ENCODE measurements at regions not wholly inside any gene's neighbourhood (a gene's known extent, or its start where the extent isn't known, plus 50 kb on each side); places are given as distances from the start of the nearest gene placed in this dataset.

DNA sequence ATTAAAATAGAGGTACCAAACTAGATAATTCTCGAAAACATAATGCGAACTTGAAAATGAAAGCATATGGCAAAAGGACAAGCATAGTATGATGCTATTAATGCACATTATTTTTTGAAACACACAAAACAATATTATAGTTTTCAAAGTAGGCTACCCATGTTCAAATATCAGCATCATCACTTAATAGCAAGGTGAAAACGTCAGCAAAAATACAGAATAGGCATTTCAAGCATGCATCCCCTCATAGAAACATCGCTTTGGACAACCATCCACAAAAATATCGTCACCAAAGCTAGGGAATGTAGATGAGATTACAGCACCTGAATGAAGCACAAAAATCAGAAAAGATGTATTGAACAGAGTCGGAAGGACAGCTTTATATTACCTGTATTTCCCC, 814.5 kb upstream of the LRRC4C start:
- DNase-seq (ENCODE audit: low spot score): no peak
- in situ Hi-C loops (cut with MboI; ENCODE audit: low pct_unique_long_range_greater_than_20kb, low sequenced_read_pairs, unreplicated experiment): no loop called here
- TF ChIP-seq, protein P1, sequence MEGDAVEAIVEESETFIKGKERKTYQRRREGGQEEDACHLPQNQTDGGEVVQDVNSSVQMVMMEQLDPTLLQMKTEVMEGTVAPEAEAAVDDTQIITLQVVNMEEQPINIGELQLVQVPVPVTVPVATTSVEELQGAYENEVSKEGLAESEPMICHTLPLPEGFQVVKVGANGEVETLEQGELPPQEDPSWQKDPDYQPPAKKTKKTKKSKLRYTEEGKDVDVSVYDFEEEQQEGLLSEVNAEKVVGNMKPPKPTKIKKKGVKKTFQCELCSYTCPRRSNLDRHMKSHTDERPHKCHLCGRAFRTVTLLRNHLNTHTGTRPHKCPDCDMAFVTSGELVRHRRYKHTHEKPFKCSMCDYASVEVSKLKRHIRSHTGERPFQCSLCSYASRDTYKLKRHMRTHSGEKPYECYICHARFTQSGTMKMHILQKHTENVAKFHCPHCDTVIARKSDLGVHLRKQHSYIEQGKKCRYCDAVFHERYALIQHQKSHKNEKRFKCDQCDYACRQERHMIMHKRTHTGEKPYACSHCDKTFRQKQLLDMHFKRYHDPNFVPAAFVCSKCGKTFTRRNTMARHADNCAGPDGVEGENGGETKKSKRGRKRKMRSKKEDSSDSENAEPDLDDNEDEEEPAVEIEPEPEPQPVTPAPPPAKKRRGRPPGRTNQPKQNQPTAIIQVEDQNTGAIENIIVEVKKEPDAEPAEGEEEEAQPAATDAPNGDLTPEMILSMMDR (IDR thresholded peaks at IDR 0.05; ENCODE audit: extremely low read depth, insufficient read depth, missing control alignments): no peak

DNA sequence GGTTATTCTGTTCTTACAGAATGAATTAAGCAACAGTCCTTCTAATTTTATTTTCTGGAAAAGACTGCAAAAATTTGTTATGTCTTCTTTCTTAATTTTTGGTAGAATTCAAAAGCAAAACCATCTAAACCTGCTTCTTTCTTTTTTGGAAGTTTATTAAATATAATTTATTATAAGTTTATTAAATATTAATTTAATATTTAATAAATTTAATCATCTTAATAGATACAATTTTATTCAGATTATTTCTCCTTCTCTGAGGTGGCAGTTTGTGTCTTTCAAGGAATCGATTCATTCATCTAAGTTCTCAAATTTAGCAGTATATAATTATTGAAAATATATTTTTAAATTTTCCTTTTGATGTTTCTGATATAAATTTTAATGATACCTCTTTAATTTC, 837.5 kb upstream of the LRRC4C start:
- in situ Hi-C loops (cut with MboI; ENCODE audit: low pct_unique_long_range_greater_than_20kb, low sequenced_read_pairs, unreplicated experiment): no loop called here
- TF ChIP-seq, protein P1 (IDR thresholded peaks at IDR 0.05; ENCODE audit: extremely low read depth, insufficient read depth, missing control alignments): no peak

DNA sequence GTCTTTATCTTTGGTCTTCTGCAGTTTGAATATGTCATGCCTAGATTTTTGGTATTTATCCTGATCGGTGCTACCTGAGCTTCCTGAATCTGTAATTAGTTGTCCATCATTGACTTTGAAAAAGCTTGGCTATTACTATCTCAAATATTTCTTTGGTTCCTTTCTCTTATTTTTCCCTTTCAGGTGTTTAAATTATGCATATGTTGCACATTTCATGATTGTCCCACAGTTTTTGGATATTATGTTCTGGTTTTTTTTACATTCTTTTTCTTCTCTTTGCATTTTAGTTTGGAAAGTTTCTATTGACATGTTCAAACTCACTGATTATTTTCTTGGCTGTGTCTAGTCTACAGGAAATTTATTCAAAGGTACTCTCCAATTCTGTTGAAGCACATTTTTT, 840.3 kb upstream of the LRRC4C start:
- in situ Hi-C loops (cut with MboI; ENCODE audit: low pct_unique_long_range_greater_than_20kb, low sequenced_read_pairs, unreplicated experiment): no loop called here
- TF ChIP-seq, protein P1 (IDR thresholded peaks at IDR 0.05; ENCODE audit: extremely low read depth, insufficient read depth, missing control alignments): no peak
- no peak for DNase-seq (ENCODE audit: low spot score)

More for the DNA sequence above, 837.5 kb upstream of the LRRC4C start:
- DNase-seq (ENCODE audit: low spot score): no peak

DNA sequence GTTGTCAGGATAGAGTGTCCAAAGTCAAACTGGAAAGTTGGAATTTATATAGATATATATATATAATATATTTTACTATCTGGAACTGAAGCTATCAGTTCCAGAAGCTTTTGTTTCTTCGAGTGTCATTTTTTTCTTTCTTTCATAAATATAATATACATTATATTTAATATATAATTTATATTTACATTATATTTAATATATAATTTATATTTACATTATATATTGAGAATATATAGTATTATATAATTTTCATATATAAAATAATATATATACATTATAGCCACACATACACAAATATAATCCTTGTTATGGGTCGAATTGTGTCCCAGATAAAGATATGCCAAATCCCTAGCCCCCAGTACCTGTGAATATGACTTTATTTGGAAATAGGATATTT, 842.3 kb upstream of the LRRC4C start:
- no peak for DNase-seq (ENCODE audit: low spot score)
- TF ChIP-seq, protein P1 (IDR thresholded peaks at IDR 0.05; ENCODE audit: extremely low read depth, insufficient read depth, missing control alignments): no peak
- in situ Hi-C loops (cut with MboI; ENCODE audit: low pct_unique_long_range_greater_than_20kb, low sequenced_read_pairs, unreplicated experiment): no loop called here

DNA sequence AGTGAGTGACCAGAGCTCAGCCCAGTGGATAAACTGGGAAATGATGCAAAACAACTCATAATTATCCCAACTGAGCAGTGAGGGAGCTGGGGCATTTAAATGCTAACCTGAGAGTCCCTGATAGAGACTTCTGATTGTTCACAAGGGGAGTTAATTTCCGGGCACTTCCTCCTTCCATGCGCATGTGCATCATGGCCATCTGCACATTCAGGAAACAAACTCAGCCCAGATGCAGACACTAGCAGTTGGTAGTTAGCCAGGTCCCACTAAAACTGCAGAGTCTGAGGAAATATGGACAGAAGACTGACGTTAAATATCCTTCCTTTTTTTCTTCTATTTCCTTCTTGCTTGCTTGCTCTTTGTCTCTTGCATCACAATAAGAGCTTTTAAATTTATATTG, 852.1 kb upstream of the LRRC4C start:
- TF ChIP-seq, protein P1 (IDR thresholded peaks at IDR 0.05; ENCODE audit: extremely low read depth, insufficient read depth, missing control alignments): no peak
- in situ Hi-C loops (cut with MboI; ENCODE audit: low pct_unique_long_range_greater_than_20kb, low sequenced_read_pairs, unreplicated experiment): no loop called here
- DNase-seq (ENCODE audit: low spot score): no peak

DNA sequence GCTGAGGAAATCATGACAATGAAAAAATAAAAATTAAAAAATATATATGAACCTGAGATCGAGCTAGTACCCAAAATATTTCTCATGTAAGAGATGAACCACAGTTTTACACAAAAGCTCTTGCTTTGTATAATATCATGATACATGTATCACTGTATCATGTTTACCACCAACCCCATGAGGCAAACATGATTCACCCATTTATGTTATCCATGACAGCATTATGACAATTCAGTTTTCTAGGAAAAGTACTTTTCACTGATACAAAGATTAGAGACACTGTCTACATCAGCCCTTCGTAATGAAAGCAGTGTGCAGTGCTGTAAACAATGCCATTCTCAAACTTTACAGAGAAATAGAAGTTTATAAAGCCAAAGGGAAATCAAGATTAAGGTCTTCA, 852.5 kb upstream of the LRRC4C start:
- TF ChIP-seq, protein P1 (IDR thresholded peaks at IDR 0.05; ENCODE audit: extremely low read depth, insufficient read depth, missing control alignments): no peak
- no peak for DNase-seq (ENCODE audit: low spot score)
- in situ Hi-C loops (cut with MboI; ENCODE audit: low pct_unique_long_range_greater_than_20kb, low sequenced_read_pairs, unreplicated experiment): no loop called here

DNA sequence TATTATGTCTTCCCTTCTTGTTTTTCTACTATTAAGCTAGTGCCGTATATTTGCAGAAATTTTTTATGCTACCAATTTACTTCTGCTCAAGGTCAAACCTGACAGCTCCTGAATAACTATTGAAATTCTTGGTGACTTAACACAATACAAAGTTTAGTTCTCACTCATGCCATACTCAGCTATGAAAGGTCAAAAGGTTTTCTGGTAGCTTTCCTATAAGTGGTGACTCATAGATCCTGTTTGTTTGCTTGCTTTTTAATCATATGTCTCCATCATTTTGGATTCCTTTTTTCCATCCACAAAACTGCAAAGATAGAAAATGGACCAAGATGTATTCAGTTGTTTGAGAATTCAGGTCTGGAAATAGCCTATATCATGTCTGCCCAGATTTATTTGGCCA, 855.8 kb upstream of the LRRC4C start:
- TF ChIP-seq, protein P1 (IDR thresholded peaks at IDR 0.05; ENCODE audit: extremely low read depth, insufficient read depth, missing control alignments): no peak
- in situ Hi-C loops (cut with MboI; ENCODE audit: low pct_unique_long_range_greater_than_20kb, low sequenced_read_pairs, unreplicated experiment): no loop called here
- no peak for DNase-seq (ENCODE audit: low spot score)
